Activated T-helper 1 cell treated with anti-CD3 and anti-CD28 coated beads, Interleukin-2, amount 50 U/mL, for 16 hours (primary cell): ENCODE measurements at regions not wholly inside any gene's neighbourhood (a gene's known extent, or its start where the extent isn't known, plus 50 kb on each side); places are given as distances from the start of the nearest gene placed in this dataset.

Experiments
- DNase-seq, 2 donors: peaks; one replicate each; pipeline ENCODE4 v3.0.0-alpha.2; 2020; ENCODE audit warnings: low read depth in 1 of 2, low spot score in 1 of 2

DNA sequence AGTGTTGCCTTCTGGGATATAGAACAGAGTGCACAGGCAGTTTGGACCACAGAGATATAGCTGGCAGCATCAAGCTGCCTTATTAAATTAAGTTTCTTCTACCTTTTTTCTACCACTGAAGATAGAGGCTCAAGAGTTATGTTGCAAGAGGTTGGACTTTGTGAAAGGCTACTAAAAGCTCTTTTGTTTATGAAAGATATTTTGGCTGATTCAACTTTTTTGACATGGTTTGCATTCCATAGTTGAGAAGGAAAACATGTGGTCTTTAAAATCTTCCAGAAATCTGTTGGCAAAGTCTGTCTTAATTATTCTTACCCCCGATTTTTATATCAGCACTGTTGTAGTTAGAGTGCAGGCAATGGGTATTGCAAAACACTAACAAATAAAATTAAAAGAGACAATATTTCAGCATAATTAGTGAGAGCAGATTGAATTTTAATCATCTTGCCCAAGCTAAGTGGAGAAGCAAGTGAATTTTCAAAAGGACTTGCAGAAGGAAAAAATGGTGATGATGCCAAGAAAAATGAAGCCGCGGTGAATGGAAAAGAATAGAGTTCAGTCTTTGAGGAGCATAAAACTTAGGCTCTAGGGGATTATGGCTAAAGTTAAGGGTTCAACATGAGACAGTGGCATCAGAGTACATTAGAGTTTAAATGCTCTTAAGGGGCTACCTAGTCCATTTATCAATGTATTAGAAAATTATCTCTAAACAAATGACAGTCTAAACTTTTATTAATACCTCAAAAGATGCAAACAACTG is 450.9 kb upstream of the CNTNAP2 start:
- DNase-seq: no peak

DNA sequence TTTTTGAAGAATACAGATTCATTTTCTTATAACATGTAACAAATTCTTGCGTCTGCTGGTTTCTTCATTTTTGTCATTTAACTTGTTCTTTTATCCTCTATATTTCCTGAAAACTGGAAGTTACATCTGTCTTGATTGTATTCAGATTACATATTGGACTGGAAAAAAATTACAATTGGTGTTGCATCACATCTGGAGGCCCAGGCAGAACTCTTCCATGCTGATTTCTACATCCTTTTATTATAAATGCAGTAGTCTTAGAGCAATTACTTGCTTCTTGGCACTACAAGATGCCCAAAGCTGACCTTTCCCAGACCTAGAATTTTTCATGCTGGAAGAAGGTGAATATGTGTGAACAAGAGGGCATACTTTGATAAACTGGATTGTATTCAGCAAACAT is 460.9 kb upstream of the CNTNAP2 start:
- no peak for DNase-seq

DNA sequence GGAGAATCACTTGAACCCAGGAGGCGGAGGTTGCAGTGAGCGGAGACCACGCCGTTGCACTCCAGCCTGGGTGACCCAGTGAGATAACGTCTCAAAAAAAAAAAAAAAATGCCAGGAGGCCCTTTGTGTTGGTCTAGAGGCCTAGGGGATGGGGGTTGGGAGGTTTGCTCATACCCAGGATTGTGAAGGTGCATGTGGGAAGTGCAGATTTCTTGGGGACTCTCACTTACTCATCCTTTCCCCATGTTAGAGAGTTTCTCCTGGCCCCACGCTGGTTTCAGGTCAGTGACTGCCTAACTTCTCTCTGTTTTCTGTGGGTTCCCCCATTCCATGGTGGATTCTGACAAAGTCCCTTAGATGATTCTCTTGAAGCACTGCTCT is 471.5 kb upstream of the CNTNAP2 start:
- DNase-seq: no peak

DNA sequence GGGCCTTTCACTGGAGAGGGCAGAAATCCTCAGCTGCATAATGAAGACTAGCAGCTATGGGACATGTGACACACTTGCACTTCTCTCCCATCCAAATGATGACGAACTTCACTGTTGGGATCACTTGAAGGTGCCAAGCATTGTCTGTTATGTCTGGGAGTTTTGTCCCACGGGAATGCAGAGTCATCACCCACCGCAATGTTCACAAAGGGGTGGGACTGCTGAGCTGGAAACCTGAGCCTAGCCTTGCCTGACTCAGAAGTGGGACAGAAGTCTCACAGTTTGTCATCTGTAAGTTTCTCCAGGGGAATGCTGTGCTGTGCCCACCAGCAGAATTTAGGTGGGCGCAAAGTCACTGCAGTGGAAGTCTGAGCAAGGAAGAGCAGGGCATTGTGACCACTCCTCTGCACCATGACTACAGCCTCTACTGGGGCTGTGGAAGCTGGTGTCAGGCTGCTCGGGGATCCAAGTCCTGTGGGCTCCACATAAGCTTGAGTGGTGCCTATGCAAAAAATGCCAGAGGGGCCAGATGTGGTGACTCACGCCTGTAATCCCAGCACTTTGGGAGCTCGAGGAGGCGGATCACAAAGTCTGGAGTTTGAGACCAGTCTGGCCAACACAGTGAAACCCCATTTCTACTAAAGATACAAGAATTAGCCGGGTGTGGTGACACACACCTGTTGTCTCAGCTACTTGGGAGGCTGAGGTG is 472.0 kb upstream of the CNTNAP2 start:
- DNase-seq: no peak

DNA sequence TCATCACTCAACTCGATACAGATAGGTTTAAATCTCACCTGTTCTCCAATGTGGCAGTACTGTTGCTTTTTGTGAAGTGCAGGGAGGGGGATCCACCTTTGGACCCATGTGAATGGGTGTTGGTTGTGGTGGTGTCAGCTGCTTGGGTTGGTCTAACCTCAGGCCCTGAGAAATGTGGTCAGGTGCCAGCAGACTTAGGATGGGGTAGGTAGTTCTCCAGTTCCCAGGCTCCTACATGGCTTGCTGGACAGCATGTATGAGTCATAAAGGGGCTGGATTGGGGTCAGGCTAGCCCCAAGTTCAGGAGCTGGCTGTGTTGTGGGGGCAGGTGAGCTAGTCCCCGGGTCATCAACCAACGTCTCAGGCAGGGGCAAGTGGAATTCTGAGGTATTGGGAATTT is 472.6 kb upstream of the CNTNAP2 start:
- no peak for DNase-seq

DNA sequence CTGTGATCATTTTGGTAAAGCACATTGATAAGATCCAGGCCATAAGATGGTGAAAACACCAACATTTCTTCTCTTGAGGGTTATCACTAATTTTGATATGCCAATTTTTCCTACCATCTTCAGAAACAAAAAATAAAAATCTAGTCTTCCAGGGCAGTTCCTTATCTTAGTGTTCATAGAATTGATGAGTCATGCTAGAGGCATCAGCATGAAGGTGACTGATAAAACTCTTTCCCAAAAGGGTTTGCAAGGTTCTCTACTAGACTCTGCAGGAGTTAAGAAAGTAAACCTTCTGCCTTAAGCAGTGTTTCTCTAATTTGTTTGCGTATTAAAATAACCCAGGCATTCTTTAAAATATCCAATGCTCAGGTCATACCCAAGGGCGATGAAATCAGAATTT is 483.1 kb upstream of the CNTNAP2 start:
- DNase-seq: no peak

DNA sequence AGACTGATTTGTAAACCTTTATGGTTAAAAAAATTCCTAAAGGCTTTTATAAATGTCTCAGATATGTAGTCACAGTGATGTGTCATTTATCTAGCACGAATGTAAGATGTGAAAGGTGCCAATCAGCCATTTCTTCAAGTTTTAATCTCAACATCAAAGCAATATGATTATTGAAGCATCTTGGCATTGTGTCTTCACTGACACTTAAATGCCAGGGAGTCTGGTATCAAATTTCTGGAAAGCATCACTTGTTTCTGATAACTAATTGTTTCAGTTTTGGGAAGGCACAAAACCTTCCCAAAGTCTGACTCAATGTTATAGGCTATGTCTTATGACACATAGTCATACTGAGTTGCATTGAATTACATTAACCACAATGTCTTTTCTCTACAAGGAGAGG is 492.0 kb upstream of the CNTNAP2 start:
- DNase-seq: no peak

DNA sequence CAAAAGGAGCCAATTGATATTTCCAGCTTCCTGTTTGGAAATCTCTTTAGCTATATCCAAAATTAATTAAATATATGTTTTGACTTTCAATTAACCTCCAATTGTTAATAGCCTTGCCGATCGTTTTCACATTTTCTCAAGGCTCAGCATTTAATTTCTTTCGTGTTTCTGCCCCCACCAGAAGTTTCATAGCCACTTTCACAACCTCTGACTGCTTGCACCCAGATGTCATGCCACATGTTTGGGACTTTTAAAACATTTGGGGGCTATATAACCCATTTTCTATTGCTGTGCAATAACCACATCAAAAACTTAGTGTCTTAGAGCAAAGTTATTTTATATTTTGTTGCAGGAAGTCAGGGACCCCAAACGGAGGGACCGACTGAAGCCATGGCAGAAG is 510.6 kb upstream of the CNTNAP2 start:
- no peak for DNase-seq

DNA sequence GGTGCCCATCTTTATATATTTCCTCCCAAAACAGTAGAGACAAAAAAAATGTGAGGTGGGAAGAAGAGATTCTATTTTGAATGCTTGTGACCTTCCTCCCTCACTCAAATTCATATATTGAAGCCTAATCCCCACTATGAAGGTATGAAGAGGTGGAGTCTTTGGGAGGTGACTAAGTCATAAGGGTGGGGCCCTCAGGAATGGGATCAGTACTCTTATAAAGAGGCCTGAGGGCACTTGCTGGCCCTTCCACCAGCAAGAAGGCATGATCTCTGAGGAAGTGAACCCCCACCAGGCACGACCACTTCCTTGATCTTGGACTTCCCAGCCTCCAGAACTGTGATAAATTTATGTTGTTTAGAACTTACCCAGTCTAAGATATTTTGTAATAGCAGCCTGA is 517.2 kb upstream of the CNTNAP2 start:
- DNase-seq: no peak

DNA sequence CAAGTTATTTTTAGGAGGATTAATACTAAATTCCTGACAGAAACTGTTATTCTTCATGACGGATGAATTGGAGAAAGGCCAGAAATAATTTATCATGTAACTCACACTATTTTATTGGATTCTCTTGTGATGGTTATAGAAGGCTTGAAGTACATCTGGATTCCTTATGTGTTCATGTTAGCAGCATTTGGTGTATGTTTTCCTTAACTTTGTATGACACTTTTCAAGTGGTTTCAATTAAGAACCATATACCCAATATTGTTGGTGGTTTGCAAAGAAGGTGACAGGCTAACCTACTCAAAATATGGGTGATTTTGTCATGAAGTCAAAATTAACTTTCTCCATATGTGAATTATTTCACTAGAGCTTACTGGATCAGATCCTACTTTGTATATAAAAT is 532.2 kb upstream of the CNTNAP2 start:
- no peak for DNase-seq

DNA sequence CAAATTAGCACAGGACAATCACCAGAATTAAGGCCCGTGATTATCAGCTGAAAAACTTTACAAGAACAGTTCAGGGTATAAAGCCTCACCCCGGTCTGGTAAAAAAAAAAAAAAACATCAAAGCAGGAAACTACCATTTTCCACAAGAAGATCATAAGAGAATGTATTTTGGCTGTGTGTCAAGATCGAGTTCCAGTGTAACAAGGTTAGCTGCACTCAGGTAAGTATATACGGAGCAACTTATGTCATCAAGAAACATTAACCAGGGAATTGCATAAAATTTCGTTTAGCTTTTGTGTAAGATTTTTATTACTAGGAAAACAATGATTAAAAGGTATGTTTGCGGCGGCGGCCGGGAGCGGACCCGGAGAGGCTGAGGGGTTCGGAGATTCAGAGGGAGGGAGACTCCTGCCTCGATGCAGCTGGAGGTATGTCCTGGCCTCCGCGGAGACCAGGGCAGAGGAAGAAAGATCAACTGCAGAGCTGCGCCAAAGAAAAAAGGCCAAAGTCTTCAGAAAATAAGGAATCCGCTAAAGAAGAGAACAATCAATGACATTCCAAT is 533.8 kb upstream of the CNTNAP2 start:
- no peak for DNase-seq

DNA sequence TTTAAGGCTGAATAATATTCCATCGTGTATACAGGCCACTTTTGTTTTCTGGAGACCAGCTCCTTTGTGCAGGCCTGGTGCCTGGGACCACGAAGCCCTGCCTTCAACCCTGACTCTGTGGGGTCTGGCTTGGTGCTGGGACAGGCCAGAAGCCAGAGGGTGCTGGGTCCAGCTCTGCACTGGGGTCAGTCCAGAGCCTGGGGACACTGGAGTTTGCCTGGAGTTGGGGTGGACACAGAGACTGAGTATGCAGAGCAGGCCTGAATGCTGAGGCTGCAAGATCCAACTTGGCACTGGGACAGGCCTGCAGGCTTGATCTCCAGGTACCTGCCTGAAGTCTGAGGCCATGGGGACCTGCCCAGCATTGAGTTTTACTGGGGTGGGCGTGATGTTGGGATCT is 558.8 kb upstream of the CNTNAP2 start:
- DNase-seq: no peak

DNA sequence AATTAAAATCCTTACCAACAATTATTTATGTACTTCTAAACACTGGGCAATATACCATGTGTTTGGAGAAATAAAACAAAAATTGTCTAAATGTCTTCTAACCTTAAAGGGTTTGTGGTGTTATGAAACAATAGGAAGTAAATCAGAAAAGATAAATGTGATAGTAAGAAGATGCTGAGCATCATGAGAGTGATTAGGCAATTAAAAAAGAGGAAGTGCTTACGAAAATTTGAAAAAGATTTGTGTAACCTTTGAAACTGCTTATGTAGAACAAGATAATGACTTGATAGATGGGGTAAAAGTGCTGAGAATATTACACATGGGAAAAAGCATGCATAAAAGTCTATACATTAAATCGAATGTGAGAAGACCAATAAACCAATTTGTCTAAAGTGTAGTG is 573.4 kb upstream of the CNTNAP2 start:
- no peak for DNase-seq

DNA sequence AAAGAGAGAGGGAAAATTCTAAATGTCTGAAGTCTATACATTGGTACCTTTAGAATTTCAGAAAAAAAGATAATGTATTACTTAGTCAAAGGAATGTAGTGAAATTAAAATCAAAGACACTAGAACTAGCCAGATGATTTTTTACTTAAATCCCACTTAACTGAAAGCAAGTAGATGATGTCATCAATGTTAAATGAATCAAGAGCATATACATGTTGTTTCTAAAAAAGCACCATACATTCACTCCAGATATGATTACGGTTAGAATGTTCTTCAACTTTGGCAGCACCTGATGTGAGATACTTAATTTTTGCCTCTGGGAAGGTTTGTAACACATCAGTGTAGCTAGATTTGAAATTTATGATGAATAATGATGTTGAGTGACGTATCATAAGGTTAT is 576.7 kb upstream of the CNTNAP2 start:
- no peak for DNase-seq

DNA sequence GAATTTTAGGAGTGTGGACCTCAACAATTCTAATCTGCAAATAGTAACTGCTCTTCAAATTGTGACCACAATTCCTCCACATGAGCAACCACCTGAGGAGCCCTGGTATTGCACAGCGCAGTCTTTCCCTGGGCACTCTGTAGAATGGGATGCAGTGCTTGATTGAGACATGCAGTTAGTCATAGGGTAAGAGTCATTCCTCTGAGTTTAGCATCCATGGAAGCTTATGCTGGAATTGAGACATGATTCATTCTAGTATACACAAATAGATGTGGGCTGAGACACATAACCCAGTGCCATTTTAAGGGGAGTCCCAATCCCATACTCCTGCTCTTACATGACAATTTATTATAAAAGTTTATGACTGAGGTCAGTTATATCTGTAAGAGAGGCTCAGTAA is 582.3 kb upstream of the CNTNAP2 start:
- DNase-seq: no peak

DNA sequence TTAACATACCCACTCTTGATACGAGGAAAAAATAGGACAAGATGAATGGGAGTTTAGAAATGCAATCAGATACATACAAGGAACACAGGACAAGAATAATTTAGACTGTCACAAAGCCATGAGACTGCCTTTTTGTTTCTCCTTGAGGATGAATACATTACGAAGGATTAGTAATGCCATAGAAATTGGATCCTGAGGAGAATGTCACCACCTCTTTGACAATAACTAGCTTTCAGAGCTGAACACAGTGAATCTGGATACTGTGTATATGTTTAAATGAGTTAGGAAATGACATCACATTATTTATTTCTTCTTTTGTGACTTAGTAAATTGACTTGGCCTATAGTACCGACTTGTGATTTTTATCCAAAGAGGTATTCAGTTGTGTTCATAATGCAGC is 596.3 kb upstream of the CNTNAP2 start:
- DNase-seq: no peak

DNA sequence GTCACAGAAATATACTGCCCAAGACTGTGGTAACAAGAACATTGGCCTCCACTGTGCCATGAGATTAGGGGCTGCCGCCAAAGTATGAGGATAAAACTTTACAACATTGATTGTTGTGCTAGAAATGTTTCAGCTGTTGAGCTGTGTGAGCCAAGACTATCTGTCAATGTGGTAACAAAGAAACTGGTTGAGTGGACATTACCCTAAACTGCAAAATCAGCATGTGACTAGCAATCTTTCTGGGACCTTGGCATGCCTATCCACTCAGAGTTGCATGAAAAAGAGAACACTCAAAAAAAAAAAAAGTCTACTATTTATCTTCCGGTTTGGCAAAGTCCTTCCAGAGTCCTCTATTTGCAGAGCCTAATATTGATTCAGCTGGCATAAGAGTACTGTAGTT is 605.6 kb upstream of the CNTNAP2 start:
- DNase-seq: no peak

DNA sequence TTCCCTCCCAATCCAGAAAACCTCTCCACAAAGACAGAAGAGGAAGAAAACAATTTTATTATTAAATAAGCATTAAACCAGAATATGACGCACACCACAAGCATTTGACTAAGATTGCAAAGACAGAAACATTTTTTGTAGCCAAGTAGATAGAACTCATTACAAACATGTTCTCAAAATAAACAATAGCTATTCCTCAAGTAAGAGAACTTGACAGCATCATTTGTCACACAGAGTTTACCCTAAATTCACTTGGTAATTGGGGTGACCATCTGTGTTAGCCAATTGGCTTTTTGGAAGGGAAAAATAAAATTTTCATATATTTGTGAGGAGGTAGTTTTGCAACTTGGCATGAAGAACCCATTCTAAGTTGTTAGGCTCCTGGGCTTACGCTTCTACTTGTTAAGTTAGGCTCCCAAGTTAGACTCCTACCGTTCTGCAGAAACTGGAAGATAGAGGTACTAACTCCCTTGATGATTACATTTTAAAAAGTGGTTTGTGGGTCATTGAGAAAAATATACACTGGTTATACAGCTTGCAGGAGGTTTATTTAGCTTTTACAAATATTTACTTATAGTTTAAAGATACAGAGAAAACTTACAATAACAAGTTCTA is 618.6 kb upstream of the CNTNAP2 start:
- no peak for DNase-seq

DNA sequence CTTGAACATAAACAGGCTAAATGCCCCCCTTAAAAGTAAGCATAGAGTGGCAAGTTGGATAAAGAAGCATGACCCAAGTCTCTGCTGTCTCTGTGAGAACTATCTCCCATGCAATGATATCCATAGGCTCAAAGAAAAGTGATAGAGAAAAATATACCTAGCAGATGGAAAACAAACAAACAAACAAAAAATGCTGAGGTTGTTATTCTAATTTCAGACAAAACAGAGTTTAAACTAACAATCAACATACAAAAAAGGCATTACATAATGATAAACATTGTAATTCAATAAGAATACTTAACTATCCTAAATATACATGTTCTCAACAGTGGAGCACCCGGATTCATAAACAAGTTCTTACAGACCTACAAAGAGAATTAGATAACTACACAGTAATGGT is 626.2 kb upstream of the CNTNAP2 start:
- DNase-seq: no peak

DNA sequence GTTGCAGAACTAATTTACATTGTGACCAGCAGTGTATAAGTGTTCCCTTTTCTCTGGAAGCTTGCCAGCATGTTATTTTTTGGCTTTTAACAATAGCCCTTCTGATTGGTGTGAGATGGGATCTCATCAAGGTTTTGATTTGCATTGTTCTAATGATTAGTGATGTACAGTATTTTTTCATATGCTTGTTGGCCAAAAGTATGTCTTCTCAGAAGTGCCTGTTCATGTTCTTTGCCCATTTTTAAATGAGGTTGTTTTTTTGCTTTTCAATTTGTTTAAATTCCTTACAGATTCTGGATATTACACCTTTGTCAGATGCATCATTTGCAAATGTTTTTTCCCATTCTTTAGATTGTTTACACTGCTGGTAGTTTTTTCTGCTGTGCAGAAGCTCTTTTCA is 627.0 kb upstream of the CNTNAP2 start:
- DNase-seq: no peak

DNA sequence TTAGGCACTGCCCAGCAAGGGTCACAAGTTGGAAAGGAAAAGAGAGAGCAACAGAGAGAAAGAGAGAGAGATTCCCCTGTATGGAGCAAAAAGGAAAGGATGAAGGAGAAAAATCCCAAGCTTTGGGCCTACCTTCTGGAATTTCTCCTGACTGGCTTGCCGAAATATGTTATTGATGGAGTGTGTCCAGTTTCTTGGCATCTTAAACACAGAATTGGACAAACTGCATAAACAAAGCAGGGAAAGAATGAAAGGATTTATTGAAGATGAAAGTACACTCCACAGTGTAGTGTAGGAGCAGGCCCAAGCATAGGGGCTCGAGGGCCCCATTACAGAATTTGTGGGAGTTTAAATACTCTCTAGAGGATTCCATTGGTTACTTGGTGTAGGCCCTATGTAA is 627.8 kb upstream of the CNTNAP2 start:
- DNase-seq: no peak

DNA sequence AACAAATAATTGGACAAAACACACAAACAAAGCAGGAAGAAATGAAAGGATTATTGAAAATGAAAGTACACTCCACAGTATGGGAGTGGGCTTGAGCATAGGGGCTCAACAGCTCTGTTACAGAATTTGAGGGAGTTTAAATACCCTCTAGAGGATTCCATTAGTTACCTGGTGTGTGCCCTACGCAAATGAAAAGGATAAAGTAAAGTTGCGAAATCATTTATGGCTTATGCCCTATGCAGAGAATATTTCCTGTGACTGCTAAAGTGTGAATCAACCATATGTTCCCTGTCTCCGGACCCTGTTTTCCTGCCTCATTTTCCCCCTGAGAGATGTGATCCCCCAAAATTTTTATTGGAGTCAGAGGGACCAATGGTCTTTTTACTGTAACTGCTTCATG is 634.6 kb upstream of the CNTNAP2 start:
- DNase-seq: no peak
